ENCODE measurements at regions not wholly inside any gene's neighbourhood (a gene's known extent, or its start where the extent isn't known, plus 50 kb on each side); places are given as distances from the start of the nearest gene placed in this dataset.
A peak's percentile ranks its signal among the peaks of the same experiment; 100 is the strongest.

GRCh38 chr4:81827577-81828202 is 356.0 kb upstream of the RASGEF1B start:
- peak; percentile 61 for DNase-seq

GRCh38 chr4:81826817-81827424 is 355.2 kb upstream of the RASGEF1B start:
- DNase-seq (no peak), ATAC-seq (no peak)
- no peak overlapping the region for H3K4me3 Mint-ChIP-seq
- ChIA-PET POLR2A (no interaction called here), CTCF (no interaction called here)
- peaks cover 7% of the 10 kb centered on the region for H3K27me3 Mint-ChIP-seq
- peaks cover 2% of the 10 kb centered on the region for H3K36me3 Mint-ChIP-seq (ENCODE audit: low read depth)
- peaks cover 17% of the 10 kb centered on the region for H3K4me1 Mint-ChIP-seq
- intact Hi-C loops (cut with DNase I, micrococcal nuclease), result loop anchor here in 1 of 2 experiments (1.0 to 5.0 kb wide), 5 partner anchors 102 to 355 kb away; partner anchors contain the start of gene RASGEF1B
- H3K9me3 Mint-ChIP-seq (ENCODE audit: low read depth), result no peaks in the 10 kb centered on the region
- peak overlapping the region; percentile 29 for H3K27ac Mint-ChIP-seq

More at GRCh38 chr4:81827577-81828202, 356.0 kb upstream of the RASGEF1B start:
- ChIA-PET POLR2A (interaction anchor here (0.6 kb wide), 2 partner anchors 324 to 352 kb away, joined by 3 to 4 read pairs; no protein-coding TSS in a partner anchor), CTCF (interaction anchor here (0.7 to 1.0 kb wide), 2 partner anchors 12 to 337 kb away, joined by 3 to 4 read pairs; no protein-coding TSS in a partner anchor)
- intact Hi-C loops (cut with DNase I, micrococcal nuclease), result loop anchor here in 1 of 2 experiments (1.0 to 5.0 kb wide), 6 partner anchors 12 to 355 kb away; partner anchors contain the start of gene RASGEF1B
- Mint-ChIP-seq H3K27me3 (peaks cover 10% of the 10 kb centered on the region), H3K9me3 (ENCODE audit: low read depth) (no peaks in the 10 kb centered on the region), H3K27ac (peak overlapping the region; percentile 63), H3K36me3 (ENCODE audit: low read depth) (peaks cover 2% of the 10 kb centered on the region), H3K4me1 (peaks cover 17% of the 10 kb centered on the region), H3K4me3 (no peak overlapping the region)
- ATAC-seq, result peak; percentile 96

- Mint-ChIP-seq H3K36me3 (ENCODE audit: low read depth) (peaks cover 2% of the 10 kb centered on the region), H3K9me3 (ENCODE audit: low read depth) (no peaks in the 10 kb centered on the region), H3K4me1 (peaks cover 17% of the 10 kb centered on the region), H3K4me3 (no peak overlapping the region), H3K27me3 (peaks cover 6% of the 10 kb centered on the region), H3K27ac (no peak overlapping the region)
- ChIA-PET POLR2A (no interaction called here), CTCF (no interaction called here)
- ATAC-seq, result no peak
- no peak for DNase-seq
- intact Hi-C loops (cut with DNase I, micrococcal nuclease), result loop anchor here in 1 of 2 experiments (2.0 to 5.0 kb wide), 4 partner anchors 174 to 354 kb away; partner anchors contain the start of gene RASGEF1B
Measured at GRCh38 chr4:81826335-81826734, 354.6 kb upstream of the RASGEF1B start.

- no peak overlapping the region for H3K27ac Mint-ChIP-seq
- CTCF ChIA-PET, result no interaction called here
- ATAC-seq (no peak), DNase-seq (no peak)
- no peaks in the 10 kb centered on the region for H3K36me3 Mint-ChIP-seq (ENCODE audit: low read depth)
- H3K9me3 Mint-ChIP-seq (ENCODE audit: low read depth), result no peaks in the 10 kb centered on the region
- no peaks in the 10 kb centered on the region for H3K4me1 Mint-ChIP-seq
- H3K4me3 Mint-ChIP-seq, result no peak overlapping the region
- H3K27me3 Mint-ChIP-seq, result peaks cover 14% of the 10 kb centered on the region
- intact Hi-C loops (cut with DNase I, micrococcal nuclease), result no loop called here
- POLR2A ChIA-PET, result no interaction called here
Measured at GRCh38 chr4:81818385-81818920, 346.7 kb upstream of the RASGEF1B start.

- Mint-ChIP-seq H3K36me3 (ENCODE audit: low read depth) (no peaks in the 10 kb centered on the region), H3K9me3 (ENCODE audit: low read depth) (no peaks in the 10 kb centered on the region), H3K4me1 (no peaks in the 10 kb centered on the region), H3K27ac (no peak overlapping the region), H3K4me3 (no peak overlapping the region), H3K27me3 (peaks cover 16% of the 10 kb centered on the region)
- CTCF ChIA-PET, result interaction anchor here (1.3 kb wide), 1 partner anchor 349 kb away, joined by 3 read pairs; no protein-coding TSS in a partner anchor
- no peak for DNase-seq
- POLR2A ChIA-PET, result no interaction called here
- ATAC-seq, result no peak
- intact Hi-C loops (cut with DNase I, micrococcal nuclease), result no loop called here
Measured at GRCh38 chr4:81816031-81816761, 344.5 kb upstream of the RASGEF1B start.

GRCh38 chr4:81814987-81815541 is 343.4 kb upstream of the RASGEF1B start:
- ChIA-PET POLR2A (no interaction called here), CTCF (no interaction called here)
- H3K27ac Mint-ChIP-seq, result no peak overlapping the region
- no peaks in the 10 kb centered on the region for H3K9me3 Mint-ChIP-seq (ENCODE audit: low read depth)
- no peaks in the 10 kb centered on the region for H3K4me1 Mint-ChIP-seq
- H3K4me3 Mint-ChIP-seq, result no peak overlapping the region
- no peaks in the 10 kb centered on the region for H3K36me3 Mint-ChIP-seq (ENCODE audit: low read depth)
- intact Hi-C loops (cut with DNase I, micrococcal nuclease), result no loop called here
- H3K27me3 Mint-ChIP-seq, result peaks cover 9% of the 10 kb centered on the region
- ATAC-seq (no peak), DNase-seq (no peak)

- ATAC-seq (no peak), DNase-seq (no peak)
- no peaks in the 10 kb centered on the region for H3K9me3 Mint-ChIP-seq (ENCODE audit: low read depth)
- CTCF ChIA-PET, result no interaction called here
- no peaks in the 10 kb centered on the region for H3K4me1 Mint-ChIP-seq
- intact Hi-C loops (cut with DNase I, micrococcal nuclease), result no loop called here
- H3K36me3 Mint-ChIP-seq (ENCODE audit: low read depth), result no peaks in the 10 kb centered on the region
- no peak overlapping the region for H3K27ac Mint-ChIP-seq
- POLR2A ChIA-PET, result no interaction called here
- H3K27me3 Mint-ChIP-seq, result peaks cover 4% of the 10 kb centered on the region
- no peak overlapping the region for H3K4me3 Mint-ChIP-seq
Measured at GRCh38 chr4:81811562-81812293, 340.0 kb upstream of the RASGEF1B start.

GRCh38 chr4:81808011-81808672 is 336.4 kb upstream of the RASGEF1B start:
- ChIA-PET CTCF (interaction anchor here (0.6 to 1.1 kb wide), 2 partner anchors 77 to 341 kb away, joined by 3 to 4 read pairs; no protein-coding TSS in a partner anchor), POLR2A (interaction anchor here (0.6 kb wide), 1 partner anchor 8 kb away, joined by 3 read pairs; no protein-coding TSS in a partner anchor)
- no peak for DNase-seq
- H3K36me3 Mint-ChIP-seq (ENCODE audit: low read depth), result no peaks in the 10 kb centered on the region
- no peak overlapping the region for H3K4me3 Mint-ChIP-seq
- peaks cover 2% of the 10 kb centered on the region for H3K27me3 Mint-ChIP-seq
- intact Hi-C loops (cut with DNase I, micrococcal nuclease), result no loop called here
- no peaks in the 10 kb centered on the region for H3K4me1 Mint-ChIP-seq
- H3K9me3 Mint-ChIP-seq (ENCODE audit: low read depth), result no peaks in the 10 kb centered on the region
- no peak for ATAC-seq
- H3K27ac Mint-ChIP-seq, result no peak overlapping the region

- intact Hi-C loops (cut with DNase I, micrococcal nuclease), result no loop called here
- DNase-seq, result no peak
- no peak overlapping the region for H3K27ac Mint-ChIP-seq
- no peak overlapping the region for H3K4me3 Mint-ChIP-seq
- H3K27me3 Mint-ChIP-seq, result peaks cover 2% of the 10 kb centered on the region
- H3K9me3 Mint-ChIP-seq (ENCODE audit: low read depth), result no peaks in the 10 kb centered on the region
- H3K4me1 Mint-ChIP-seq, result no peaks in the 10 kb centered on the region
- H3K36me3 Mint-ChIP-seq (ENCODE audit: low read depth), result no peaks in the 10 kb centered on the region
- no peak for ATAC-seq
- CTCF ChIA-PET, result no interaction called here
- POLR2A ChIA-PET, result no interaction called here
Measured at GRCh38 chr4:81807386-81807785, 335.7 kb upstream of the RASGEF1B start.

- Mint-ChIP-seq H3K4me3 (no peak overlapping the region), H3K36me3 (ENCODE audit: low read depth) (no peaks in the 10 kb centered on the region), H3K27ac (no peak overlapping the region), H3K4me1 (no peaks in the 10 kb centered on the region), H3K9me3 (ENCODE audit: low read depth) (no peaks in the 10 kb centered on the region), H3K27me3 (no peaks in the 10 kb centered on the region)
- DNase-seq (no peak), ATAC-seq (no peak)
- CTCF ChIA-PET, result interaction anchor here (0.9 to 1.1 kb wide), 2 partner anchors 13 to 109 kb away, joined by 3 read pairs; no protein-coding TSS in a partner anchor
- intact Hi-C loops (cut with DNase I, micrococcal nuclease), result no loop called here
- POLR2A ChIA-PET, result no interaction called here
Measured at GRCh38 chr4:81806485-81806884, 334.8 kb upstream of the RASGEF1B start.

Data from activated CD4-positive, alpha-beta T cell treated with anti-CD3 and anti-CD28 coated beads for 36 hours (primary cell).